IMR-90 (cell line): ENCODE measurements at regions not wholly inside any gene's neighbourhood (a gene's known extent, or its start where the extent isn't known, plus 50 kb on each side); places are given as distances from the start of the nearest gene placed in this dataset.

Experiments
- ATAC-seq: fragments of 200-7000 bp; cut with Tn5 transposase; 2 replicates; pipeline ENCODE4 v1.9.1; 2020; ENCODE audit warnings: low read depth, mild to moderate bottlenecking, moderate library complexity
- BruUV-seq: library from RNA; stranded (reverse); fragments of 400-500 nt; replicated peaks from 2 replicates; lab custom pipeline; 2021; lab: Mats Ljungman, UMichigan
- CTCF ChIA-PET: fragments of 300-600 bp; formaldehyde crosslinking; extraction: SDS; loops from one replicate; lab custom pipeline; 2021; ENCODE audit warnings: antibody characterized with exemption; lab: Yijun Ruan, JAX
- POLR2A ChIA-PET: fragments of 300-600 bp; sonication (Branson Sonifier 250); formaldehyde crosslinking; loops from one replicate; lab custom pipeline; 2022; ENCODE audit warnings: antibody characterized with exemption; ENCODE audit not compliant: unreplicated experiment; lab: Charles Lee
- DNase-seq: peaks from one replicate; pipeline ENCODE4 v3.0.0; 2013
- H2AFZ ChIP-seq: replicated peaks from 2 replicates; pipeline ENCODE3; 2013; ENCODE audit warnings: low read length, mild to moderate bottlenecking; ENCODE audit not compliant: poor library complexity
- H2AK5ac ChIP-seq: 2 replicates; pipeline ENCODE4 v1.6.1; 2013; ENCODE audit warnings: low read depth, low read length, inconsistent platforms
- H2AK9ac ChIP-seq: replicated peaks from 2 replicates; pipeline ENCODE3; 2013; ENCODE audit warnings: mild to moderate bottlenecking, low read depth, low read length, moderate library complexity; ENCODE audit not compliant: poor library complexity
- H2BK120ac ChIP-seq: 2 replicates; pipeline ENCODE4 v1.6.1; 2013; ENCODE audit warnings: low read depth, low read length, inconsistent platforms
- H2BK15ac ChIP-seq: 3 replicates; pipeline ENCODE4 v1.6.1; 2013; ENCODE audit warnings: low read depth, low read length, inconsistent platforms
- H2BK20ac ChIP-seq: 2 replicates; pipeline ENCODE4 v1.6.1; 2013; ENCODE audit warnings: low read depth, mild to moderate bottlenecking, inconsistent platforms, low read length, moderate library complexity
- H2BK5ac ChIP-seq: 2 replicates; pipeline ENCODE4 v1.6.1; 2013; ENCODE audit warnings: mild to moderate bottlenecking, low read depth, low read length, inconsistent platforms; ENCODE audit not compliant: poor library complexity, severe bottlenecking
- H3K14ac ChIP-seq: replicated peaks from 2 replicates; pipeline ENCODE4 v1.6.1; 2013; ENCODE audit warnings: low read depth, low read length, inconsistent platforms
- H3K18ac ChIP-seq: 2 replicates; pipeline ENCODE4 v1.6.1; 2013; ENCODE audit warnings: low read depth, low read length, control low read depth
- H3K23ac ChIP-seq: 2 replicates; pipeline ENCODE4 v1.6.1; 2013; ENCODE audit warnings: low read depth, low read length, inconsistent platforms
- H3K27ac ChIP-seq: 2 replicates; pipeline ENCODE4 v1.5.1; 2013; ENCODE audit warnings: mild to moderate bottlenecking, control low read depth, low read length; ENCODE audit not compliant: insufficient read depth
- H3K27me3 ChIP-seq: 2 replicates; pipeline ENCODE4 v1.6.1; 2013; ENCODE audit warnings: low read length; ENCODE audit not compliant: control insufficient read depth, insufficient read depth
- H3K36me3 ChIP-seq: 2 replicates; pipeline ENCODE4 v1.6.1; 2013; ENCODE audit warnings: low read length, mixed read lengths; ENCODE audit not compliant: control insufficient read depth, insufficient read depth
- H3K4ac ChIP-seq: 2 replicates; pipeline ENCODE4 v1.6.1; 2013; ENCODE audit warnings: low read depth, low read length, inconsistent platforms
- H3K4me1 ChIP-seq: 2 replicates; pipeline ENCODE4 v1.6.1; 2013; ENCODE audit warnings: low read length, mixed read lengths; ENCODE audit not compliant: control insufficient read depth, insufficient read depth
- H3K4me2 ChIP-seq: 2 replicates; pipeline ENCODE4 v1.6.1; 2013; ENCODE audit warnings: low read depth, mild to moderate bottlenecking, control low read depth, low read length, moderate library complexity
- H3K4me3 ChIP-seq: 2 replicates; pipeline ENCODE4 v1.5.1; 2013; ENCODE audit warnings: low read depth, mild to moderate bottlenecking, control low read depth, low read length, moderate library complexity; ENCODE audit not compliant: insufficient read depth
- H3K56ac ChIP-seq: 2 replicates; pipeline ENCODE4 v1.6.1; 2013; ENCODE audit warnings: low read length, inconsistent platforms; ENCODE audit not compliant: insufficient read depth; ENCODE audit errors: extremely low read depth
- H3K79me1 ChIP-seq, 2 experiments: 2 replicates each; pipeline ENCODE4 v1.6.1; 2013; ENCODE audit warnings: low read length in 2 of 2, inconsistent platforms in 1 of 2, low read depth in 1 of 2
- H3K9ac ChIP-seq: 2 replicates; pipeline ENCODE4 v1.6.1; 2013; ENCODE audit warnings: low read depth, low read length, control low read depth
- H3K9me1 ChIP-seq: 2 replicates; pipeline ENCODE4 v1.6.1; 2013; ENCODE audit warnings: low read length, inconsistent platforms; ENCODE audit not compliant: insufficient read depth
- H3K9me3 ChIP-seq: 2 replicates; pipeline ENCODE4 v1.6.1; 2013; ENCODE audit warnings: low read length; ENCODE audit not compliant: control insufficient read depth, insufficient read depth
- H4K20me1 ChIP-seq: 2 replicates; pipeline ENCODE4 v1.6.1; 2013; ENCODE audit warnings: low read length, inconsistent platforms; ENCODE audit not compliant: insufficient read depth
- H4K5ac ChIP-seq: 2 replicates; pipeline ENCODE4 v1.6.1; 2013; ENCODE audit warnings: mild to moderate bottlenecking, low read depth, low read length, control low read depth
- H4K8ac ChIP-seq, 2 experiments: 2 replicates each; pipeline ENCODE4 v1.6.1; 2013; ENCODE audit warnings: low read depth in 2 of 2, low read length in 2 of 2, control low read depth in 1 of 2, inconsistent platforms in 1 of 2
- H4K91ac ChIP-seq: 2 replicates; pipeline ENCODE4 v1.6.1; 2013; ENCODE audit warnings: low read depth, low read length, inconsistent platforms; ENCODE audit not compliant: insufficient read depth
- BHLHE40 ChIP-seq: fragments of 150-350 bp; IDR thresholded peaks from 2 replicates; pipeline ENCODE4 v1.6.1; 2016; ENCODE audit warnings: mild to moderate bottlenecking, low read depth, low read length
- CEBPB ChIP-seq: IDR thresholded peaks from 2 replicates; pipeline ENCODE4 v1.6.1; 2012; ENCODE audit warnings: low read depth, low read length, improper control_type of control experiment
- CHD1 ChIP-seq: IDR thresholded peaks from 2 replicates; pipeline ENCODE4 v1.6.1; 2012; ENCODE audit warnings: low read depth, low read length, improper control_type of control experiment
- CTCF ChIP-seq: conservative IDR thresholded peaks from 2 replicates; pipeline ENCODE4 v1.5.1; 2012; ENCODE audit warnings: mild to moderate bottlenecking, low read depth, low read length, improper control_type of control experiment
- ELK1 ChIP-seq: fragments of 150-350 bp; IDR thresholded peaks from 2 replicates; pipeline ENCODE4 v1.6.1; 2016; ENCODE audit warnings: low read depth, mild to moderate bottlenecking, low read length, moderate library complexity, borderline replicate concordance
- FOS ChIP-seq: fragments of 150-350 bp; IDR thresholded peaks from 2 replicates; pipeline ENCODE4 v1.6.1; 2016; ENCODE audit warnings: low read depth, low read length
- MAFK ChIP-seq: IDR thresholded peaks from 2 replicates; pipeline ENCODE4 v1.6.1; 2012; ENCODE audit warnings: low read depth, low read length, improper control_type of control experiment
- MAZ ChIP-seq: IDR thresholded peaks from 2 replicates; pipeline ENCODE4 v1.6.1; 2012; ENCODE audit warnings: low read depth, mild to moderate bottlenecking, low read length, improper control_type of control experiment, moderate library complexity, borderline replicate concordance
- MXI1 ChIP-seq: IDR thresholded peaks from 2 replicates; pipeline ENCODE4 v1.6.1; 2012; ENCODE audit warnings: low read depth, mild to moderate bottlenecking, low read length, moderate library complexity, borderline replicate concordance
- NFE2L2 ChIP-seq: fragments of 150-350 bp; IDR thresholded peaks from 2 replicates; pipeline ENCODE4 v1.6.1; 2016; ENCODE audit warnings: low read depth, mild to moderate bottlenecking, low read length
- POLR2A ChIP-seq: IDR thresholded peaks from 2 replicates; pipeline ENCODE4 v1.6.1; 2012; ENCODE audit warnings: mild to moderate bottlenecking, low read depth, low read length
- RAD21 ChIP-seq: IDR thresholded peaks from 2 replicates; pipeline ENCODE4 v1.6.1; 2012; ENCODE audit warnings: low read length, improper control_type of control experiment
- RCOR1 ChIP-seq: IDR thresholded peaks from 2 replicates; pipeline ENCODE4 v1.6.1; 2012; ENCODE audit warnings: mild to moderate bottlenecking, low read length, improper control_type of control experiment; ENCODE audit not compliant: insufficient replicate concordance
- RFX5 ChIP-seq: IDR thresholded peaks from 2 replicates; pipeline ENCODE4 v1.8.0; 2012; ENCODE audit warnings: low read depth, mild to moderate bottlenecking, low read length, moderate library complexity
- SMC3 ChIP-seq: fragments of 150-350 bp; IDR thresholded peaks from 2 replicates; pipeline ENCODE4 v1.6.1; 2016; ENCODE audit warnings: low read depth, mild to moderate bottlenecking, antibody characterized with exemption, low read length, moderate library complexity
- USF2 ChIP-seq: fragments of 150-350 bp; IDR thresholded peaks from 2 replicates; pipeline ENCODE4 v1.6.1; 2017; ENCODE audit warnings: mild to moderate bottlenecking, antibody characterized with exemption, low read length, low read depth
- WGBS, 2 experiments: methylation state at CpG; one replicate each; pipeline versions ENCODE4 v1.1.5 to v1.1.7; 2013; ENCODE audit warnings: missing lambda C conversion rate in 2 of 2; ENCODE audit not compliant: insufficient read length in 1 of 2; ENCODE audit errors: extremely low coverage in 2 of 2; 5-methylcytosine and 5-hydroxymethylcytosine counted together
- dilution Hi-C: fragments of 300-500 bp; cut with HindIII; formaldehyde crosslinking; loops from one replicate; pipeline ENCODE4 v1.14.3; 2018; ENCODE audit warnings: low sequenced_read_pairs; ENCODE audit not compliant: unreplicated experiment
- in situ Hi-C: fragments of 300-500 bp; cut with MboI; formaldehyde crosslinking; loops from 3 replicates; pipeline ENCODE4 v1.14.3; 2019; ENCODE audit warnings: low sequenced_read_pairs, inconsistent platforms, mixed read lengths
- intact Hi-C: fragments of 100-400 bp; cut with micrococcal nuclease; formaldehyde crosslinking; loops from 2 replicates; pipeline ENCODE4 v1.10.0; 2022

DNA sequence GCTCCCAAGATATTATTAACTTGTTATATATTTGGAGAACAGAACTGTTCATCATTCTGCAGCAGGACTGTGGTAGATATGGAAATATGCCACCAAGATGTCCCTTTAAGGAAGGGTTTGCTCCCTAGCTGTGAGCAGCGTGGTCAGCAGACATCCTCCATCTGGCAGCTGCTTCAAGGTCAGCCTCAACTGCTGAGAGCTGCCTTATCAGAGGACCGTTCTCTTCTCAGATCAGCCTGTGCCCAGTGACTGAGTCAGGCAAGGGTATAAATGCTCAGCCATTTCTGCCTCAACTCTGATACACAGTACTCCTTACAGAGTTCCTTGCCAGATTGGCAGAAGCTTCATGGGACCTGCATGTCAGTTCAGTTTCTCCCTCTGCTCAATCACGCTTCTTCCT lies 63.4 kb upstream of the MAGEB2 start:
- H3K36me3 ChIP-seq, result no peaks in the 10 kb centered on the region
- no peak overlapping the region for H3K9ac ChIP-seq
- H3K56ac ChIP-seq, result no peak overlapping the region
- H3K18ac ChIP-seq, result no peak overlapping the region
- no peak for TF ChIP-seq RFX5
- no peak for TF ChIP-seq CHD1
- no peak for TF ChIP-seq MAFK
- no peak for TF ChIP-seq RCOR1
- no peak for TF ChIP-seq CEBPB
- TF ChIP-seq MXI1, result no peak
- TF ChIP-seq FOS, result no peak
- no peak for TF ChIP-seq CTCF
- TF ChIP-seq RAD21, result no peak
- TF ChIP-seq POLR2A, result no peak
- TF ChIP-seq MAZ, result no peak
- no peak for TF ChIP-seq ELK1
- no peak for TF ChIP-seq BHLHE40
- TF ChIP-seq NFE2L2, result no peak
- TF ChIP-seq USF2, result no peak
- no peak for TF ChIP-seq SMC3
- no peak overlapping the region for H4K91ac ChIP-seq
- intact Hi-C loops, result no loop called here
- H4K8ac ChIP-seq, result no peak overlapping the region
- no peaks in the 10 kb centered on the region for H3K9me3 ChIP-seq
- no peak overlapping the region for H4K5ac ChIP-seq
- H3K23ac ChIP-seq, result no peak overlapping the region
- no peak overlapping the region for H2BK120ac ChIP-seq
- WGBS, 2 experiments, result 14% methylated on average over 2 of the region's 3 CpGs; no CpG with 5 or more reads in 1 of the 2 experiments
- H2AFZ ChIP-seq, result no peak overlapping the region
- H4K20me1 ChIP-seq, result no peaks in the 10 kb centered on the region
- no peak overlapping the region for H3K14ac ChIP-seq
- no peak overlapping the region for H2BK20ac ChIP-seq
- no peak overlapping the region for H2AK5ac ChIP-seq
- BruUV-seq, result no TSS peak
- peak overlapping the region; percentile 63 for H2AK9ac ChIP-seq
- no peak overlapping the region for H2BK15ac ChIP-seq
- H3K9me1 ChIP-seq, result no peaks in the 10 kb centered on the region
- ATAC-seq (no peak), DNase-seq (no peak)
- no peak overlapping the region for H3K4ac ChIP-seq
- H3K79me1 ChIP-seq, result no peaks in the 10 kb centered on the region
- H3K4me1 ChIP-seq, result no peaks in the 10 kb centered on the region
- no peak overlapping the region for H3K4me2 ChIP-seq
- CTCF ChIA-PET, result no interaction called here
- no peaks in the 10 kb centered on the region; the same call in 1 of the 2 replicates for H3K27me3 ChIP-seq
- in situ Hi-C loops, result no loop called here
- POLR2A ChIA-PET, result no interaction called here
- no peak overlapping the region for H3K27ac ChIP-seq
- no peak overlapping the region for H2BK5ac ChIP-seq
- no peak overlapping the region for H3K4me3 ChIP-seq
- dilution Hi-C loops, result no loop called here
